B cell (primary cell): ENCODE measurements at regions not wholly inside any gene's neighbourhood (a gene's known extent, or its start where the extent isn't known, plus 50 kb on each side); places are given as distances from the start of the nearest gene placed in this dataset.

Source experiments
- ATAC-seq: fragments of 200-7000 bp; cut with Tn5 transposase; one replicate; pipeline ENCODE4 v1.10.0; 2021; ENCODE audit warnings: low read depth, mild to moderate bottlenecking, moderate number of reproducible peaks, moderate library complexity
- CTCF ChIA-PET: fragments of 350-600 bp; sonication (Branson Sonifier 250); formaldehyde crosslinking; loops from one replicate; lab custom pipeline; 2021; ENCODE audit warnings: antibody characterized with exemption, inconsistent platforms; lab: Charles Lee
- POLR2A ChIA-PET: fragments of 350-600 bp; sonication (Branson Sonifier 250); formaldehyde crosslinking; loops from one replicate; lab custom pipeline; 2021; ENCODE audit warnings: antibody characterized with exemption; lab: Charles Lee
- DNase-seq: peaks from one replicate; pipeline ENCODE4 v3.0.0; 2013
- H2AFZ ChIP-seq: 2 replicates; pipeline ENCODE4 v1.6.1; 2012; ENCODE audit warnings: mild to moderate bottlenecking, low read depth, low read length; ENCODE audit not compliant: insufficient read depth, poor library complexity, severe bottlenecking
- H3K27ac ChIP-seq, 2 donors: 1 replicate in 1 of 2; 2 replicates in 1 of 2; pipeline ENCODE4 v1.5.1; 2012 to 2013; ENCODE audit warnings: low read length in 2 of 2, mild to moderate bottlenecking in 2 of 2, moderate library complexity in 1 of 2
- H3K27me3 ChIP-seq, 4 experiments: fragments of 200-600 bp in 1 of 4; sonication (generic) in 1 of 4; replicated peaks in 1 of 4; 1 replicate in 2 of 4; 2 replicates in 2 of 4; pipeline versions ENCODE4 v1.6.1 to v1.7.0; 2013 to 2016; ENCODE audit warnings: low read length in 3 of 4, mild to moderate bottlenecking in 2 of 4, mixed read lengths in 1 of 4, moderate library complexity in 1 of 4; ENCODE audit not compliant: insufficient read depth in 4 of 4, control insufficient read depth in 3 of 4; ENCODE audit errors: control extremely low read depth in 1 of 4
- H3K36me3 ChIP-seq, 2 experiments: replicated peaks in 1 of 2; 1 replicate in 1 of 2; 2 replicates in 1 of 2; pipeline versions ENCODE4 v1.6.1 to v1.7.1; 2013; ENCODE audit warnings: low read length in 1 of 2; ENCODE audit not compliant: insufficient read depth in 2 of 2, control insufficient read depth in 1 of 2; ENCODE audit errors: control extremely low read depth in 1 of 2, extremely low read depth in 1 of 2
- H3K4me1 ChIP-seq, 2 donors: fragments of 200-600 bp in 1 of 2; sonication (generic) in 1 of 2; 1 replicate in 1 of 2; 2 replicates in 1 of 2; pipeline versions ENCODE4 v1.5.1 to v1.6.1; 2013 to 2017; ENCODE audit warnings: low read length in 2 of 2; ENCODE audit not compliant: control insufficient read depth in 2 of 2, insufficient read depth in 2 of 2
- H3K4me2 ChIP-seq: replicated peaks from 2 replicates; pipeline ENCODE3; 2012; ENCODE audit warnings: mild to moderate bottlenecking, low read depth, low read length; ENCODE audit not compliant: poor library complexity, severe bottlenecking
- H3K4me3 ChIP-seq, 5 experiments: fragments of 200-600 bp in 1 of 5; sonication (generic) in 1 of 5; 1 replicate in 3 of 5; 2 replicates in 2 of 5; pipeline versions ENCODE4 v1.5.1 to v1.7.0; 2011 to 2016; ENCODE audit warnings: low read length in 4 of 5, mild to moderate bottlenecking in 4 of 5, low read depth in 2 of 5, control low read depth in 1 of 5, moderate library complexity in 1 of 5; ENCODE audit not compliant: insufficient read depth in 1 of 5; ENCODE audit errors: control extremely low read depth in 1 of 5, extremely low read depth in 1 of 5
- H3K79me2 ChIP-seq: fragments of 200-600 bp; sonication (generic); one replicate; pipeline ENCODE4 v1.6.0; 2016; ENCODE audit warnings: low read length; ENCODE audit not compliant: control insufficient read depth, insufficient read depth
- H3K9ac ChIP-seq: fragments of 200-600 bp; sonication (generic); 2 replicates; pipeline ENCODE4 v1.6.1; 2017; ENCODE audit warnings: mild to moderate bottlenecking, low read length, moderate library complexity
- H3K9me3 ChIP-seq, 3 donors: one replicate each; pipeline versions ENCODE4 v1.6.1 to v1.7.1; 2013; ENCODE audit warnings: low read length in 2 of 3; ENCODE audit not compliant: control insufficient read depth in 2 of 3, insufficient read depth in 1 of 3; ENCODE audit errors: control extremely low read depth in 1 of 3
- H4K20me1 ChIP-seq: 2 replicates; pipeline ENCODE4 v1.6.0; 2012; ENCODE audit warnings: mild to moderate bottlenecking, low read length; ENCODE audit not compliant: insufficient read depth, control insufficient read depth, poor library complexity, severe bottlenecking
- H3K27ac Mint-ChIP-seq: one replicate; pipeline ENCODE4 v1.8.0; 2021; ENCODE audit warnings: mixed read lengths
- H3K27me3 Mint-ChIP-seq: one replicate; pipeline ENCODE4 v1.8.0; 2021; ENCODE audit warnings: mixed read lengths
- H3K4me1 Mint-ChIP-seq: one replicate; pipeline ENCODE4 v1.8.0; 2021; ENCODE audit warnings: mixed read lengths
- H3K4me3 Mint-ChIP-seq: one replicate; pipeline ENCODE4 v1.8.0; 2021; ENCODE audit warnings: mixed read lengths
- H3K9me3 Mint-ChIP-seq: one replicate; pipeline ENCODE4 v1.8.0; 2022; ENCODE audit warnings: mixed read lengths; ENCODE audit not compliant: insufficient read depth
- EZH2 ChIP-seq: IDR thresholded peaks from 2 replicates; pipeline ENCODE4 v1.6.1; 2012; ENCODE audit warnings: borderline replicate concordance, low read depth, mild to moderate bottlenecking, moderate library complexity, low read length; ENCODE audit not compliant: insufficient read depth, poor library complexity, severe bottlenecking
- WGBS: methylation state at CpG from one replicate; pipeline ENCODE4 v1.1.5; 2013; ENCODE audit warnings: missing lambda C conversion rate; ENCODE audit not compliant: insufficient coverage; 5-methylcytosine and 5-hydroxymethylcytosine counted together
- intact Hi-C: fragments of 100-400 bp; cut with micrococcal nuclease; formaldehyde crosslinking; loops from one replicate; pipeline ENCODE4 v1.10.0; 2022
- TF ChIP-seq, protein P1 (sequence below): fragments of 200-600 bp; IDR thresholded peaks from one replicate; pipeline ENCODE4 v1.8.0; 2022; ENCODE audit warnings: antibody characterized with exemption, mild to moderate bottlenecking

DNA sequence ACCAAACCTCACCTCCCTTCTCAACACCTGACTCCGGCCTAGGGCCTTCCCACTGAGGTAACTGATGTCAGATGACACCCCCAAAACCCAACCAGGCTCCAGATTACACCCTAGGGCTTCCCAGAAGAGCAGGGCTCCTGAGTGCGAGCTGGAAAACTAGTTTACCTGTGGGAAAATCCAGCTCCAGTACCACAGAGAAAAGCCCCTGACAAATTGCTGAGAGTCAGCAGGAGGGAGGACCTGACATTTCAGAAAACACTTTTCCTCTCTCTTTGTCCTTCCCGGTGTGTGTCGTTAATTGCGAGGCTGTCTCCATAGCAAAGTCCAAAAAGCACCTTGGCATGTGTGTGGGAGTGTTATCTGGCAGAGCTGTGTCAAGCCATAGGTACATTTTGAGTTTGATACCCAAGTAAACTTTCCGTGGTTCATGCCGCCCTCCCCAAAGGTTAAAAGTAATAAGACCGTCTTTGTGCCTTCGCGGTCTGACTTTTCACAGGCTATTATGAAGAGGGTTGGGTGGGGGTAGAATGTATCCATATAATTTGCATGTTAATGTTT lies 79.8 kb upstream of the FNDC3B start:
- ChIA-PET CTCF (no interaction called here), POLR2A (no interaction called here)
- no peak for ATAC-seq
- 89% methylated on average over 3 of the region's 10 CpGs for WGBS
- DNase-seq, result no peak
- H3K9ac ChIP-seq, result no peak overlapping the region
- Mint-ChIP-seq H3K27me3 (peaks cover 27% of the 10 kb centered on the region), H3K27ac (no peak overlapping the region), H3K4me1 (no peaks in the 10 kb centered on the region), H3K4me3 (no peak overlapping the region), H3K9me3 (no peaks in the 10 kb centered on the region)
- H2AFZ ChIP-seq, result no peak overlapping the region
- intact Hi-C loops, result no loop called here
- TF ChIP-seq, protein P1, sequence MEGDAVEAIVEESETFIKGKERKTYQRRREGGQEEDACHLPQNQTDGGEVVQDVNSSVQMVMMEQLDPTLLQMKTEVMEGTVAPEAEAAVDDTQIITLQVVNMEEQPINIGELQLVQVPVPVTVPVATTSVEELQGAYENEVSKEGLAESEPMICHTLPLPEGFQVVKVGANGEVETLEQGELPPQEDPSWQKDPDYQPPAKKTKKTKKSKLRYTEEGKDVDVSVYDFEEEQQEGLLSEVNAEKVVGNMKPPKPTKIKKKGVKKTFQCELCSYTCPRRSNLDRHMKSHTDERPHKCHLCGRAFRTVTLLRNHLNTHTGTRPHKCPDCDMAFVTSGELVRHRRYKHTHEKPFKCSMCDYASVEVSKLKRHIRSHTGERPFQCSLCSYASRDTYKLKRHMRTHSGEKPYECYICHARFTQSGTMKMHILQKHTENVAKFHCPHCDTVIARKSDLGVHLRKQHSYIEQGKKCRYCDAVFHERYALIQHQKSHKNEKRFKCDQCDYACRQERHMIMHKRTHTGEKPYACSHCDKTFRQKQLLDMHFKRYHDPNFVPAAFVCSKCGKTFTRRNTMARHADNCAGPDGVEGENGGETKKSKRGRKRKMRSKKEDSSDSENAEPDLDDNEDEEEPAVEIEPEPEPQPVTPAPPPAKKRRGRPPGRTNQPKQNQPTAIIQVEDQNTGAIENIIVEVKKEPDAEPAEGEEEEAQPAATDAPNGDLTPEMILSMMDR, result no peak
- H3K4me1 ChIP-seq, result no peaks in the 10 kb centered on the region
- H4K20me1 ChIP-seq, result no peaks in the 10 kb centered on the region
- no peaks in the 10 kb centered on the region for H3K79me2 ChIP-seq
- no peaks in the 10 kb centered on the region for H3K36me3 ChIP-seq
- H3K4me2 ChIP-seq, result no peak overlapping the region
- no peak overlapping the region for H3K4me3 ChIP-seq
- H3K9me3 ChIP-seq, result peaks cover 0 to 3% (median 0%) of the 10 kb centered on the region in 3 donors
- no peaks in the 10 kb centered on the region for H3K27me3 ChIP-seq
- no peak overlapping the region for H3K27ac ChIP-seq

GRCh38 chr3:171960159-171960558 lies 79.2 kb upstream of the FNDC3B start:
- Mint-ChIP-seq H3K4me3 (no peak overlapping the region), H3K27ac (no peak overlapping the region), H3K4me1 (no peaks in the 10 kb centered on the region), H3K27me3 (peaks cover 27% of the 10 kb centered on the region), H3K9me3 (no peaks in the 10 kb centered on the region)
- TF ChIP-seq, protein P1, result no peak
- no peak for TF ChIP-seq EZH2
- WGBS, result 46% methylated on average over 1 of the region's 4 CpGs
- Histone ChIP-seq H3K79me2 (no peaks in the 10 kb centered on the region), H3K4me3 (no peak overlapping the region), H3K36me3 (no peaks in the 10 kb centered on the region), H2AFZ (no peak overlapping the region), H3K9ac (no peak overlapping the region), H3K27me3 (no peaks in the 10 kb centered on the region), H3K9me3 (peaks cover 0 to 3% (median 0%) of the 10 kb centered on the region in 3 donors), H4K20me1 (no peaks in the 10 kb centered on the region), H3K27ac (no peak overlapping the region), H3K4me1 (no peaks in the 10 kb centered on the region), H3K4me2 (no peak overlapping the region)
- DNase-seq, result no peak
- no peak for ATAC-seq
- intact Hi-C loops, result no loop called here
- POLR2A ChIA-PET, result no interaction called here
- CTCF ChIA-PET, result no interaction called here
